ENCODE measurements at regions not wholly inside any gene's neighbourhood (a gene's known extent, or its start where the extent isn't known, plus 50 kb on each side); places are given as distances from the start of the nearest gene placed in this dataset.

- in situ Hi-C loops (cut with HindIII; ENCODE audit: low sequenced_read_pairs) = no loop called here
- no peak for DNase-seq (ENCODE audit: low read depth)
- TF ChIP-seq CTCF (IDR thresholded peaks at IDR 0.05; ENCODE audit: low read depth, low read length, missing control alignments) = no peak
- H3K4me3 ChIP-seq (ENCODE audit: low read depth, low read length) = no peak overlapping the region
Observed at GRCh38 chr11:23590596-23591308, 730.5 kb upstream of the CCDC179 start.

GRCh38 chr11:23594755-23595154 is 734.5 kb upstream of the CCDC179 start:
- no peak for DNase-seq (ENCODE audit: low read depth)
- in situ Hi-C loops (cut with HindIII; ENCODE audit: low sequenced_read_pairs) = no loop called here
- H3K4me3 ChIP-seq (ENCODE audit: low read depth, low read length) = no peak overlapping the region
- no peak for TF ChIP-seq CTCF (IDR thresholded peaks at IDR 0.05; ENCODE audit: low read depth, low read length, missing control alignments)

GRCh38 chr11:23604966-23605365 is 744.7 kb upstream of the CCDC179 start:
- no peak for TF ChIP-seq CTCF (IDR thresholded peaks at IDR 0.05; ENCODE audit: low read depth, low read length, missing control alignments)
- DNase-seq (ENCODE audit: low read depth) = no peak
- H3K4me3 ChIP-seq (ENCODE audit: low read depth, low read length) = no peak overlapping the region
- in situ Hi-C loops (cut with HindIII; ENCODE audit: low sequenced_read_pairs) = no loop called here

GRCh38 chr11:23606191-23606590 is 745.9 kb upstream of the CCDC179 start:
- no peak for DNase-seq (ENCODE audit: low read depth)
- no peak overlapping the region for H3K4me3 ChIP-seq (ENCODE audit: low read depth, low read length)
- TF ChIP-seq CTCF (IDR thresholded peaks at IDR 0.05; ENCODE audit: low read depth, low read length, missing control alignments) = no peak
- in situ Hi-C loops (cut with HindIII; ENCODE audit: low sequenced_read_pairs) = no loop called here

GRCh38 chr11:23611726-23612125 is 751.5 kb upstream of the CCDC179 start:
- in situ Hi-C loops (cut with HindIII; ENCODE audit: low sequenced_read_pairs) = no loop called here
- DNase-seq (ENCODE audit: low read depth) = no peak
- H3K4me3 ChIP-seq (ENCODE audit: low read depth, low read length) = no peak overlapping the region
- TF ChIP-seq CTCF (IDR thresholded peaks at IDR 0.05; ENCODE audit: low read depth, low read length, missing control alignments) = no peak

- TF ChIP-seq CTCF (IDR thresholded peaks at IDR 0.05; ENCODE audit: low read depth, low read length, missing control alignments) = no peak
- in situ Hi-C loops (cut with HindIII; ENCODE audit: low sequenced_read_pairs) = no loop called here
- no peak overlapping the region for H3K4me3 ChIP-seq (ENCODE audit: low read depth, low read length)
- DNase-seq (ENCODE audit: low read depth) = no peak
Observed at GRCh38 chr11:23620617-23621016, 760.3 kb upstream of the CCDC179 start.
